ENCODE measurements at regions not wholly inside any gene's neighbourhood (a gene's known extent, or its start where the extent isn't known, plus 50 kb on each side); places are given as distances from the start of the nearest gene placed in this dataset.

- H3K4me3 ChIP-seq (ENCODE audit: low read depth, low read length): no peak overlapping the region
- TF ChIP-seq CTCF (IDR thresholded peaks at IDR 0.05; ENCODE audit: insufficient read depth, low read depth, low read length): no peak
- DNase-seq (ENCODE audit: low read depth): no peak
Measured at GRCh38 chr10:9222917-9223316, 1168.4 kb downstream of the GATA3 start.

GRCh38 chr10:9227679-9228365, 1173.3 kb downstream of the GATA3 start:
- DNase-seq (ENCODE audit: low read depth): no peak
- TF ChIP-seq CTCF (IDR thresholded peaks at IDR 0.05; ENCODE audit: insufficient read depth, low read depth, low read length): no peak
- no peak overlapping the region for H3K4me3 ChIP-seq (ENCODE audit: low read depth, low read length)

GRCh38 chr10:9228771-9229170, 1174.3 kb downstream of the GATA3 start:
- no peak overlapping the region for H3K4me3 ChIP-seq (ENCODE audit: low read depth, low read length)
- DNase-seq (ENCODE audit: low read depth): no peak
- TF ChIP-seq CTCF (IDR thresholded peaks at IDR 0.05; ENCODE audit: insufficient read depth, low read depth, low read length): no peak

GRCh38 chr10:9229702-9230244, 1175.3 kb downstream of the GATA3 start:
- TF ChIP-seq CTCF (IDR thresholded peaks at IDR 0.05; ENCODE audit: insufficient read depth, low read depth, low read length): no peak
- no peak for DNase-seq (ENCODE audit: low read depth)

GRCh38 chr10:9230625-9231024, 1176.1 kb downstream of the GATA3 start:
- no peak overlapping the region for H3K4me3 ChIP-seq (ENCODE audit: low read depth, low read length)
- no peak for DNase-seq (ENCODE audit: low read depth)
- no peak for TF ChIP-seq CTCF (IDR thresholded peaks at IDR 0.05; ENCODE audit: insufficient read depth, low read depth, low read length)

More at GRCh38 chr10:9229702-9230244, 1175.3 kb downstream of the GATA3 start:
- H3K4me3 ChIP-seq (ENCODE audit: low read depth, low read length): no peak overlapping the region

- no peak for DNase-seq (ENCODE audit: low read depth)
- no peak overlapping the region for H3K4me3 ChIP-seq (ENCODE audit: low read depth, low read length)
- no peak for TF ChIP-seq CTCF (IDR thresholded peaks at IDR 0.05; ENCODE audit: insufficient read depth, low read depth, low read length)
Measured at GRCh38 chr10:9234191-9234590, 1179.7 kb downstream of the GATA3 start.

- TF ChIP-seq CTCF (IDR thresholded peaks at IDR 0.05; ENCODE audit: insufficient read depth, low read depth, low read length): no peak
- no peak for DNase-seq (ENCODE audit: low read depth)
- H3K4me3 ChIP-seq (ENCODE audit: low read depth, low read length): no peak overlapping the region
Measured at GRCh38 chr10:9238041-9238440, 1183.6 kb downstream of the GATA3 start.
